ENCODE measurements at regions not wholly inside any gene's neighbourhood (a gene's known extent, or its start where the extent isn't known, plus 50 kb on each side); places are given as distances from the start of the nearest gene placed in this dataset.

GRCh38 chr22:33991620-33992019, 71.3 kb upstream of the LARGE1 start:
- H3K4me3 ChIP-seq (ENCODE audit: low read length in 2 of 2), result no peak overlapping the region
- WGBS, result 45% methylated on average over 1 of the region's 1 CpG
- H3K36me3 ChIP-seq (ENCODE audit: control insufficient read depth in 2 of 2, insufficient read depth in 2 of 2, low read length in 1 of 2), result no peaks in the 10 kb centered on the region
- H3K9me3 ChIP-seq (ENCODE audit: control insufficient read depth in 2 of 2, insufficient read depth in 1 of 2, low read length in 1 of 2), result no peaks in the 10 kb centered on the region
- H3K27me3 ChIP-seq (ENCODE audit: control insufficient read depth in 2 of 2, insufficient read depth in 1 of 2, low read length in 1 of 2), result no peaks in the 10 kb centered on the region
- no peak overlapping the region for H3K27ac ChIP-seq (ENCODE audit: low read depth in 1 of 2, low read length in 1 of 2)
- no peak for DNase-seq (ENCODE audit: low read depth in 6 of 9, low spot score in 9 of 9)
- no peaks in the 10 kb centered on the region for H3K4me1 ChIP-seq (ENCODE audit: control insufficient read depth in 2 of 2, insufficient read depth in 2 of 2, low read length in 2 of 2)

- Histone ChIP-seq H3K9me3 (ENCODE audit: control insufficient read depth in 2 of 2, insufficient read depth in 1 of 2, low read length in 1 of 2) (peaks cover under 1 to 3% of the 10 kb centered on the region in 2 donors), H3K27me3 (ENCODE audit: control insufficient read depth in 2 of 2, insufficient read depth in 1 of 2, low read length in 1 of 2) (no peaks in the 10 kb centered on the region), H3K27ac (ENCODE audit: low read depth in 1 of 2, low read length in 1 of 2) (no peak overlapping the region), H3K4me3 (ENCODE audit: low read length in 2 of 2) (no peak overlapping the region), H3K4me1 (ENCODE audit: control insufficient read depth in 2 of 2, insufficient read depth in 2 of 2, low read length in 2 of 2) (no peaks in the 10 kb centered on the region), H3K36me3 (ENCODE audit: control insufficient read depth in 2 of 2, insufficient read depth in 2 of 2, low read length in 1 of 2) (no peaks in the 10 kb centered on the region)
- 97% methylated on average over 3 of the region's 3 CpGs for WGBS
- DNase-seq (ENCODE audit: low read depth in 6 of 9, low spot score in 9 of 9), result no peak
Observed at GRCh38 chr22:33996824-33997223, 76.5 kb upstream of the LARGE1 start.

GRCh38 chr22:34000879-34001526, 80.7 kb upstream of the LARGE1 start:
- 84% methylated on average over 2 of the region's 2 CpGs for WGBS
- no peaks in the 10 kb centered on the region for H3K27me3 ChIP-seq (ENCODE audit: control insufficient read depth in 2 of 2, insufficient read depth in 1 of 2, low read length in 1 of 2)
- peaks cover 2 to 8% of the 10 kb centered on the region in 2 donors for H3K9me3 ChIP-seq (ENCODE audit: control insufficient read depth in 2 of 2, insufficient read depth in 1 of 2, low read length in 1 of 2)
- no peak overlapping the region for H3K27ac ChIP-seq (ENCODE audit: low read depth in 1 of 2, low read length in 1 of 2)
- no peak for DNase-seq (ENCODE audit: low read depth in 6 of 9, low spot score in 9 of 9)
- H3K4me3 ChIP-seq (ENCODE audit: low read length in 2 of 2), result no peak overlapping the region
- H3K4me1 ChIP-seq (ENCODE audit: control insufficient read depth in 2 of 2, insufficient read depth in 2 of 2, low read length in 2 of 2), result no peaks in the 10 kb centered on the region
- no peaks in the 10 kb centered on the region for H3K36me3 ChIP-seq (ENCODE audit: control insufficient read depth in 2 of 2, insufficient read depth in 2 of 2, low read length in 1 of 2)

- H3K4me3 ChIP-seq (ENCODE audit: low read length in 2 of 2), result no peak overlapping the region
- H3K36me3 ChIP-seq (ENCODE audit: control insufficient read depth in 2 of 2, insufficient read depth in 2 of 2, low read length in 1 of 2), result no peaks in the 10 kb centered on the region
- no peaks in the 10 kb centered on the region for H3K27me3 ChIP-seq (ENCODE audit: control insufficient read depth in 2 of 2, insufficient read depth in 1 of 2, low read length in 1 of 2)
- no peaks in the 10 kb centered on the region for H3K4me1 ChIP-seq (ENCODE audit: control insufficient read depth in 2 of 2, insufficient read depth in 2 of 2, low read length in 2 of 2)
- 83% methylated on average over 3 of the region's 3 CpGs for WGBS
- DNase-seq (ENCODE audit: low read depth in 6 of 9, low spot score in 9 of 9), result no peak
- H3K9me3 ChIP-seq (ENCODE audit: control insufficient read depth in 2 of 2, insufficient read depth in 1 of 2, low read length in 1 of 2), result peaks cover 2 to 8% of the 10 kb centered on the region in 2 donors
- H3K27ac ChIP-seq (ENCODE audit: low read depth in 1 of 2, low read length in 1 of 2), result no peak overlapping the region
Observed at GRCh38 chr22:34001701-34002466, 81.6 kb upstream of the LARGE1 start.

GRCh38 chr22:34004058-34004457, 83.8 kb upstream of the LARGE1 start:
- H3K27me3 ChIP-seq (ENCODE audit: control insufficient read depth in 2 of 2, insufficient read depth in 1 of 2, low read length in 1 of 2), result no peaks in the 10 kb centered on the region
- H3K4me3 ChIP-seq (ENCODE audit: low read length in 2 of 2), result no peak overlapping the region
- H3K27ac ChIP-seq (ENCODE audit: low read depth in 1 of 2, low read length in 1 of 2), result no peak overlapping the region
- H3K36me3 ChIP-seq (ENCODE audit: control insufficient read depth in 2 of 2, insufficient read depth in 2 of 2, low read length in 1 of 2), result no peaks in the 10 kb centered on the region
- H3K9me3 ChIP-seq (ENCODE audit: control insufficient read depth in 2 of 2, insufficient read depth in 1 of 2, low read length in 1 of 2), result peaks cover 2 to 8% of the 10 kb centered on the region in 2 donors
- no peaks in the 10 kb centered on the region for H3K4me1 ChIP-seq (ENCODE audit: control insufficient read depth in 2 of 2, insufficient read depth in 2 of 2, low read length in 2 of 2)
- 38% methylated on average over 5 of the region's 5 CpGs for whole genome bisulfite sequencing
- DNase-seq (ENCODE audit: low read depth in 6 of 9, low spot score in 9 of 9), result no peak

- 88% methylated on average over 3 of the region's 3 CpGs for WGBS
- H3K27me3 ChIP-seq (ENCODE audit: control insufficient read depth in 2 of 2, insufficient read depth in 1 of 2, low read length in 1 of 2), result no peaks in the 10 kb centered on the region
- no peak for DNase-seq (ENCODE audit: low read depth in 6 of 9, low spot score in 9 of 9)
- no peaks in the 10 kb centered on the region for H3K9me3 ChIP-seq (ENCODE audit: control insufficient read depth in 2 of 2, insufficient read depth in 1 of 2, low read length in 1 of 2)
- no peaks in the 10 kb centered on the region for H3K4me1 ChIP-seq (ENCODE audit: control insufficient read depth in 2 of 2, insufficient read depth in 2 of 2, low read length in 2 of 2)
- no peak overlapping the region for H3K27ac ChIP-seq (ENCODE audit: low read depth in 1 of 2, low read length in 1 of 2)
- no peaks in the 10 kb centered on the region for H3K36me3 ChIP-seq (ENCODE audit: control insufficient read depth in 2 of 2, insufficient read depth in 2 of 2, low read length in 1 of 2)
- no peak overlapping the region for H3K4me3 ChIP-seq (ENCODE audit: low read length in 2 of 2)
Observed at GRCh38 chr22:34010259-34010658, 90.0 kb upstream of the LARGE1 start.

GRCh38 chr22:34015642-34016041, 95.4 kb upstream of the LARGE1 start:
- no peak for DNase-seq (ENCODE audit: low read depth in 6 of 9, low spot score in 9 of 9)
- H3K4me1 ChIP-seq (ENCODE audit: control insufficient read depth in 2 of 2, insufficient read depth in 2 of 2, low read length in 2 of 2), result no peaks in the 10 kb centered on the region
- no peaks in the 10 kb centered on the region for H3K27me3 ChIP-seq (ENCODE audit: control insufficient read depth in 2 of 2, insufficient read depth in 1 of 2, low read length in 1 of 2)
- no peaks in the 10 kb centered on the region for H3K9me3 ChIP-seq (ENCODE audit: control insufficient read depth in 2 of 2, insufficient read depth in 1 of 2, low read length in 1 of 2)
- no peak overlapping the region for H3K4me3 ChIP-seq (ENCODE audit: low read length in 2 of 2)
- H3K27ac ChIP-seq (ENCODE audit: low read depth in 1 of 2, low read length in 1 of 2), result no peak overlapping the region
- H3K36me3 ChIP-seq (ENCODE audit: control insufficient read depth in 2 of 2, insufficient read depth in 2 of 2, low read length in 1 of 2), result no peaks in the 10 kb centered on the region
- 77% methylated on average over 3 of the region's 3 CpGs for WGBS

- no peak for DNase-seq (ENCODE audit: low read depth in 6 of 9, low spot score in 9 of 9)
- no peak overlapping the region for H3K27ac ChIP-seq (ENCODE audit: low read depth in 1 of 2, low read length in 1 of 2)
- no peaks in the 10 kb centered on the region for H3K27me3 ChIP-seq (ENCODE audit: control insufficient read depth in 2 of 2, insufficient read depth in 1 of 2, low read length in 1 of 2)
- 74% methylated on average over 4 of the region's 4 CpGs for WGBS
- no peaks in the 10 kb centered on the region for H3K36me3 ChIP-seq (ENCODE audit: control insufficient read depth in 2 of 2, insufficient read depth in 2 of 2, low read length in 1 of 2)
- no peaks in the 10 kb centered on the region for H3K4me1 ChIP-seq (ENCODE audit: control insufficient read depth in 2 of 2, insufficient read depth in 2 of 2, low read length in 2 of 2)
- no peak overlapping the region for H3K4me3 ChIP-seq (ENCODE audit: low read length in 2 of 2)
- H3K9me3 ChIP-seq (ENCODE audit: control insufficient read depth in 2 of 2, insufficient read depth in 1 of 2, low read length in 1 of 2), result no peaks in the 10 kb centered on the region
Observed at GRCh38 chr22:34017205-34017604, 96.9 kb upstream of the LARGE1 start.

- Histone ChIP-seq H3K9me3 (ENCODE audit: control insufficient read depth in 2 of 2, insufficient read depth in 1 of 2, low read length in 1 of 2) (no peaks in the 10 kb centered on the region), H3K27ac (ENCODE audit: low read depth in 1 of 2, low read length in 1 of 2) (no peak overlapping the region), H3K36me3 (ENCODE audit: control insufficient read depth in 2 of 2, insufficient read depth in 2 of 2, low read length in 1 of 2) (no peaks in the 10 kb centered on the region), H3K4me1 (ENCODE audit: control insufficient read depth in 2 of 2, insufficient read depth in 2 of 2, low read length in 2 of 2) (no peaks in the 10 kb centered on the region), H3K27me3 (ENCODE audit: control insufficient read depth in 2 of 2, insufficient read depth in 1 of 2, low read length in 1 of 2) (no peaks in the 10 kb centered on the region), H3K4me3 (ENCODE audit: low read length in 2 of 2) (no peak overlapping the region)
- DNase-seq (ENCODE audit: low read depth in 6 of 9, low spot score in 9 of 9), result no peak
- 85% methylated on average over 8 of the region's 8 CpGs for WGBS
Observed at GRCh38 chr22:34019190-34019845, 99.0 kb upstream of the LARGE1 start.

All from thymus (tissue), 11 donors.